ENCODE measurements at regions not wholly inside any gene's neighbourhood (a gene's known extent, or its start where the extent isn't known, plus 50 kb on each side); places are given as distances from the start of the nearest gene placed in this dataset.

DNA sequence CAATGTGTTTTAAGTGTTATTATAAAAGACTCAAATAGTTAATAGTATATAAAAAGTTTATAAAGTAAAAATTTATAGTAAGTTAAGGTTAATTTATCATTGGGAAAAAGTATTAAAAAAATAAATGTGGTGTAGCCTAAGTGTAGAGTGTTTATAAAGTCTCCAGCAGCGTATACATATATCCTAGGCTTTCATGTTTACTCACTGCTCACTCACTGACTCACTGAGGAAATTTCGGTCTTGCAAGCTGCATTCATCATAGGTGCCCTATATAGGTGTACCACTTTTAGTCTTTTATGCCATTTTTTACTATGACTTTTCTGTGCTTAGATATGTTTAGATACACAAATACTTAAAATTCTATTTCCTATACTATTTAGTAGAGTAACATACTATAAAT, 866.0 kb downstream of the CBLN2 start:
- TF ChIP-seq MYC (IDR thresholded peaks at IDR 0.05; ENCODE audit: low read depth, low read length) (no peak), POLR2A (IDR thresholded peaks at IDR 0.05; ENCODE audit: extremely low read depth, insufficient read length) (no peak), MAX (IDR thresholded peaks at IDR 0.05; ENCODE audit: low read depth, low read length) (no peak)
- TF ChIP-seq, protein P1, sequence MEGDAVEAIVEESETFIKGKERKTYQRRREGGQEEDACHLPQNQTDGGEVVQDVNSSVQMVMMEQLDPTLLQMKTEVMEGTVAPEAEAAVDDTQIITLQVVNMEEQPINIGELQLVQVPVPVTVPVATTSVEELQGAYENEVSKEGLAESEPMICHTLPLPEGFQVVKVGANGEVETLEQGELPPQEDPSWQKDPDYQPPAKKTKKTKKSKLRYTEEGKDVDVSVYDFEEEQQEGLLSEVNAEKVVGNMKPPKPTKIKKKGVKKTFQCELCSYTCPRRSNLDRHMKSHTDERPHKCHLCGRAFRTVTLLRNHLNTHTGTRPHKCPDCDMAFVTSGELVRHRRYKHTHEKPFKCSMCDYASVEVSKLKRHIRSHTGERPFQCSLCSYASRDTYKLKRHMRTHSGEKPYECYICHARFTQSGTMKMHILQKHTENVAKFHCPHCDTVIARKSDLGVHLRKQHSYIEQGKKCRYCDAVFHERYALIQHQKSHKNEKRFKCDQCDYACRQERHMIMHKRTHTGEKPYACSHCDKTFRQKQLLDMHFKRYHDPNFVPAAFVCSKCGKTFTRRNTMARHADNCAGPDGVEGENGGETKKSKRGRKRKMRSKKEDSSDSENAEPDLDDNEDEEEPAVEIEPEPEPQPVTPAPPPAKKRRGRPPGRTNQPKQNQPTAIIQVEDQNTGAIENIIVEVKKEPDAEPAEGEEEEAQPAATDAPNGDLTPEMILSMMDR (IDR thresholded peaks at IDR 0.05; ENCODE audit: low read depth, low read length): no peak

All from NB4 (cell line).